ENCODE measurements at regions not wholly inside any gene's neighbourhood (a gene's known extent, or its start where the extent isn't known, plus 50 kb on each side); places are given as distances from the start of the nearest gene placed in this dataset.

- TF ChIP-seq GTF3C2 (IDR thresholded peaks at IDR 0.05; ENCODE audit: borderline replicate concordance, extremely low read depth, insufficient read length): no peak
These were observed 1272.4 kb downstream of the CDH8 start (continued) for GRCh38 chr16:60763869-60764268.

- FAIRE-seq: no peak
These were observed 1280.3 kb downstream of the CDH8 start for GRCh38 chr16:60755907-60756306.

More at GRCh38 chr16:60755907-60756306, 1280.3 kb downstream of the CDH8 start:
- Histone ChIP-seq H3K36me3 (ENCODE audit: control insufficient read depth, insufficient read depth, low read length) (no peaks in the 10 kb centered on the region), H3K4me2 (ENCODE audit: insufficient read depth, low read length) (no peak overlapping the region), H3K9ac (ENCODE audit: insufficient read depth in 1 of 2, low read depth in 2 of 2, low read length in 2 of 2) (no peak overlapping the region), H3K4me3 (no peak overlapping the region), H3K9me3 (replicated peaks; ENCODE audit: control insufficient read depth, insufficient read depth, low read depth, low read length) (no peaks in the 10 kb centered on the region), H3K27me3 (ENCODE audit: control insufficient read depth in 2 of 2, insufficient read depth in 2 of 2, low read length in 2 of 2) (no peaks in the 10 kb centered on the region), H3K4me1 (replicated peaks in 1 of 2; ENCODE audit: control insufficient read depth in 2 of 2, insufficient read depth in 2 of 2, low read length in 2 of 2) (no peaks in the 10 kb centered on the region), H3K79me2 (ENCODE audit: control insufficient read depth, insufficient read depth, low read length) (no peaks in the 10 kb centered on the region), H3K9me1 (ENCODE audit: control insufficient read depth, insufficient read depth, low read length) (no peaks in the 10 kb centered on the region), H2AFZ (ENCODE audit: low read depth, low read length) (no peak overlapping the region), H4K20me1 (replicated peaks; ENCODE audit: control insufficient read depth, insufficient read depth, low read length) (no peaks in the 10 kb centered on the region), H3K27ac (ENCODE audit: extremely low read depth, low read depth, low read length) (no peak overlapping the region)
- TF ChIP-seq COPS2 (conservative IDR thresholded peaks at IDR 0.05) (no peak), U2AF1 (optimal IDR thresholded peaks at IDR 0.05; ENCODE audit: low read depth, low read length) (no peak), KLF1 (tag; IDR thresholded peaks at IDR 0.05) (no peak), MYC (IDR thresholded peaks at IDR 0.05; ENCODE audit: low read depth, low read length) (no peak), MYC (CRISPR knock-in tag; IDR thresholded peaks at IDR 0.05; ENCODE audit: borderline replicate concordance, low read depth) (no peak), GTF3C2 (IDR thresholded peaks at IDR 0.05; ENCODE audit: borderline replicate concordance, extremely low read depth, insufficient read length) (no peak), DEAF1 (CRISPR knock-in tag; IDR thresholded peaks at IDR 0.05) (no peak), HOXB6 (CRISPR knock-in tag; IDR thresholded peaks at IDR 0.05; ENCODE audit: borderline replicate concordance) (no peak), E2F8 (IDR thresholded peaks at IDR 0.05; ENCODE audit: low read depth, partially characterized antibody) (no peak), MAX (CRISPR knock-in tag; IDR thresholded peaks at IDR 0.05) (no peak)
- ChIA-PET POLR2A (no interaction called here), CTCF (ENCODE audit: low intra/inter-chr PET ratio) (interaction anchor here (0.6 kb wide), 1 partner anchor 1939 kb away, joined by 3 read pairs; no protein-coding TSS in a partner anchor)
- no TSS peak for BruUV-seq (replicated peaks)
- ATAC-seq (no peak), DNase-seq (ENCODE audit: extremely low read depth in 1 of 4, low spot score in 3 of 4) (no peak)
- in situ Hi-C loops (cut with MboI): no loop called here
- intact Hi-C loops (cut with micrococcal nuclease): no loop called here
